ENCODE measurements at regions not wholly inside any gene's neighbourhood (a gene's known extent, or its start where the extent isn't known, plus 50 kb on each side); places are given as distances from the start of the nearest gene placed in this dataset.

- ATAC-seq, result no peak
- ChIA-PET POLR2A (no interaction called here), RAD21 (ENCODE audit: low non-redundant PET in 1 of 2, low total read pairs in 2 of 2, uncharacterized antibody in 2 of 2, unreplicated experiment in 2 of 2) (no interaction called here), CTCF (no interaction called here)
- DNase-seq (ENCODE audit: low read depth, low spot score), result no peak
- Histone ChIP-seq H3K36me3 (ENCODE audit: control insufficient read depth in 1 of 2, insufficient read depth in 2 of 2, low read length in 2 of 2) (no peaks in the 10 kb centered on the region), H3K4me2 (ENCODE audit: low read length) (no peak overlapping the region), H2AFZ (ENCODE audit: low read depth, low read length, poor library complexity, severe bottlenecking) (no peak overlapping the region), H3K79me2 (ENCODE audit: insufficient read depth, low read length) (no peaks in the 10 kb centered on the region), H3K4me3 (replicated peaks in 1 of 2; ENCODE audit: low read depth in 1 of 2, low read length in 2 of 2) (no peak overlapping the region), H4K20me1 (ENCODE audit: insufficient read depth) (no peaks in the 10 kb centered on the region), H3K27me3 (ENCODE audit: insufficient read depth, low read length) (no peaks in the 10 kb centered on the region), H3K9ac (ENCODE audit: low read length) (no peak overlapping the region), H3K9me2 (ENCODE audit: insufficient read depth) (no peaks in the 10 kb centered on the region), H3K27ac (ENCODE audit: low read depth, low read length) (no peak overlapping the region), H3K4me1 (ENCODE audit: control insufficient read depth in 1 of 2, insufficient read depth in 2 of 2, low read length in 2 of 2) (no peaks in the 10 kb centered on the region), H3K9me3 (ENCODE audit: control insufficient read depth in 1 of 2, insufficient read depth in 1 of 2, low read depth in 1 of 2, low read length in 2 of 2) (no peaks in the 10 kb centered on the region)
- no TSS peak for BruUV-seq (replicated peaks)
- no peak for TF ChIP-seq TCF7L2 (IDR thresholded peaks at IDR 0.05; ENCODE audit: borderline replicate concordance, extremely low read depth, insufficient read depth, insufficient read length)
- TF ChIP-seq CEBPB (IDR thresholded peaks at IDR 0.05; ENCODE audit: low read depth), result no peak
- no peak for TF ChIP-seq ZBTB33 (IDR thresholded peaks at IDR 0.05; ENCODE audit: extremely low read depth, insufficient replicate concordance, low read length)
- no peak for TF ChIP-seq ZFX (IDR thresholded peaks at IDR 0.05)
- no peak for TF ChIP-seq EZH2 (IDR thresholded peaks at IDR 0.05)
- no peak for TF ChIP-seq POLR2AphosphoS5 (IDR thresholded peaks at IDR 0.05; ENCODE audit: low read depth, low read length)
- no peak for TF ChIP-seq CBX3 (IDR thresholded peaks at IDR 0.05; ENCODE audit: low read depth)
- TF ChIP-seq SP1 (IDR thresholded peaks at IDR 0.05; ENCODE audit: low read depth), result no peak
- no peak for TF ChIP-seq ATF3 (IDR thresholded peaks at IDR 0.05)
- TF ChIP-seq ZNF274 (IDR thresholded peaks at IDR 0.05; ENCODE audit: low read depth, low read length), result no peak
- no peak for TF ChIP-seq FOSL1 (IDR thresholded peaks at IDR 0.05; ENCODE audit: low read depth)
- no peak for TF ChIP-seq RAD21 (IDR thresholded peaks at IDR 0.05; ENCODE audit: low read depth)
- TF ChIP-seq EGR1 (IDR thresholded peaks at IDR 0.05; ENCODE audit: low read depth), result no peak
- intact Hi-C loops (cut with micrococcal nuclease), result no loop called here
Observed at GRCh38 chr13:99113351-99113750, 87.3 kb upstream of the UBAC2 start.

All from HCT116 (cell line).